ENCODE measurements at regions not wholly inside any gene's neighbourhood (a gene's known extent, or its start where the extent isn't known, plus 50 kb on each side); places are given as distances from the start of the nearest gene placed in this dataset.

- intact Hi-C loops (cut with micrococcal nuclease): no loop called here
- Histone ChIP-seq H3K4me2 (ENCODE audit: insufficient read depth, low read length) (no peak overlapping the region), H4K20me1 (replicated peaks; ENCODE audit: control insufficient read depth, extremely low read depth, insufficient read depth, low read length) (no peaks in the 10 kb centered on the region), H3K4me3 (replicated peaks in 1 of 3; ENCODE audit: insufficient read depth in 1 of 3, low read depth in 1 of 3, low read length in 3 of 3) (no peak overlapping the region), H3K27ac (ENCODE audit: insufficient read depth, low read depth, low read length) (no peak overlapping the region), H3K4me1 (ENCODE audit: control insufficient read depth, extremely low read depth, insufficient read depth, low read length) (no peaks in the 10 kb centered on the region), H3K9me1 (replicated peaks; ENCODE audit: control insufficient read depth, extremely low read depth, insufficient read depth, low read length) (no peaks in the 10 kb centered on the region), H2AFZ (ENCODE audit: low read depth, low read length) (no peak overlapping the region), H3K36me3 (ENCODE audit: control insufficient read depth in 2 of 2, extremely low read depth in 1 of 2, insufficient read depth in 2 of 2, low read length in 2 of 2) (no peaks in the 10 kb centered on the region), H3K27me3 (ENCODE audit: control insufficient read depth in 2 of 2, insufficient read depth in 2 of 2, low read length in 2 of 2) (peaks cover 2% of the 10 kb centered on the region in 2 experiments), H3K9me3 (replicated peaks; ENCODE audit: control insufficient read depth, insufficient read depth, low read length) (no peaks in the 10 kb centered on the region), H3K9ac (replicated peaks; ENCODE audit: extremely low read depth, insufficient read depth, low read length) (no peak overlapping the region), H3K79me2 (ENCODE audit: control insufficient read depth, insufficient read depth, low read length) (no peaks in the 10 kb centered on the region)
- POLR2A ChIA-PET: no interaction called here
- BruUV-seq (replicated peaks): no TSS peak
- DNase-seq (ENCODE audit: low read depth, low spot score) (no peak), FAIRE-seq (no peak)
- CTCF ChIA-PET: no interaction called here
- dilution Hi-C loops (cut with MboI; ENCODE audit: extremely low pct_ligation_motif_present, low sequenced_read_pairs): no loop called here
- TF ChIP-seq MYC (IDR thresholded peaks at IDR 0.05; ENCODE audit: low read depth, low read length) (no peak), FOS (IDR thresholded peaks at IDR 0.05; ENCODE audit: borderline replicate concordance, insufficient read depth, low read length) (no peak), EZH2 (IDR thresholded peaks at IDR 0.05; ENCODE audit: borderline replicate concordance, low read depth, low read length, severe bottlenecking) (no peak), POLR2AphosphoS5 (IDR thresholded peaks at IDR 0.05; ENCODE audit: insufficient read depth, low read depth, low read length) (no peak), MAX (IDR thresholded peaks at IDR 0.05; ENCODE audit: insufficient read depth, insufficient read length) (no peak), POLR2A (IDR thresholded peaks at IDR 0.05; ENCODE audit: low read depth, low read length) (no peak), GATA2 (IDR thresholded peaks at IDR 0.05; ENCODE audit: insufficient read depth, insufficient read length, low read depth, low read length) (no peak), CTCF (IDR thresholded peaks at IDR 0.05; ENCODE audit: extremely low read depth in 1 of 2, insufficient read depth in 1 of 2, low read depth in 1 of 2, low read length in 2 of 2) (no peak), JUN (IDR thresholded peaks at IDR 0.05; ENCODE audit: borderline replicate concordance, insufficient read depth, insufficient read length, low read depth) (no peak)
Observed at GRCh38 chr12:78418919-78419318, 445.7 kb upstream of the SYT1 start.
